ENCODE measurements at regions not wholly inside any gene's neighbourhood (a gene's known extent, or its start where the extent isn't known, plus 50 kb on each side); places are given as distances from the start of the nearest gene placed in this dataset.

DNA sequence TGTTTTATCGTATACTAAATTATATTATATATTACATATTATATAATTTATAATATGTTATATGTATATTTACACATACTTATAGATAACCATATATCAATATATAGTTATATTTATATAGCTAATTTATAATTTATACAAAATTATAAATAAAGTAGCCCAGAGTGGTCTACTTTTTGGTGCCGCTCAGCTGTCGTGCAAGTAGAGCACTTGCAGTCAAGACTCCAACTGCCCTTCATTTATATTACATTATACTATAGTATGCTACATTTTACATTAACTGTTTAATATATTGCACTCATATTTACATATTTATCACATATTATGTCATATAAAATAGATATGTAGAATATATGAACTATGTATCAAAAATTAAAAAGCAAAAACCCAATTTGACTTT, 1124.7 kb upstream of the MIR17HG start:
- TF ChIP-seq POLR2AphosphoS5 (IDR thresholded peaks at IDR 0.05; ENCODE audit: low read depth, low read length) (no peak), POLR2A (IDR thresholded peaks at IDR 0.05; ENCODE audit: low read depth, low read length) (no peak)

All from GM12892 (cell line).